Natural killer cell (primary cell): ENCODE measurements at regions not wholly inside any gene's neighbourhood (a gene's known extent, or its start where the extent isn't known, plus 50 kb on each side); places are given as distances from the start of the nearest gene placed in this dataset.
"Not testable (repeated sequence)": the region's sequence is repeated elsewhere in the genome, so short reads cannot be mapped to it uniquely, and the experiment has no call there.

Source experiments
- ATAC-seq, 3 donors: fragments of 150-1000 bp in 2 of 3; fragments of 200-7000 bp in 1 of 3; cut with Tn5 transposase; 1 replicate in 1 of 3; 2 replicates in 2 of 3; pipeline ENCODE4 v1.10.0; 2021; ENCODE audit warnings: mild to moderate bottlenecking in 2 of 3, moderate library complexity in 2 of 3
- DNase-seq, 2 donors: peaks; one replicate each; pipeline versions ENCODE4 v3.0.0 to v3.0.0-alpha.2; 2013 to 2021; ENCODE audit warnings: mixed read lengths in 1 of 2
- H3K27ac ChIP-seq: one replicate; pipeline ENCODE4 v1.5.1; 2013; ENCODE audit warnings: mild to moderate bottlenecking, low read length
- H3K27me3 ChIP-seq: one replicate; pipeline ENCODE4 v1.6.1; 2013; ENCODE audit warnings: low read length; ENCODE audit not compliant: control insufficient read depth, insufficient read depth
- H3K36me3 ChIP-seq: one replicate; pipeline ENCODE4 v1.6.1; 2013; ENCODE audit warnings: low read length; ENCODE audit not compliant: control insufficient read depth, insufficient read depth
- H3K4me1 ChIP-seq: one replicate; pipeline ENCODE4 v1.6.1; 2013; ENCODE audit warnings: low read length; ENCODE audit not compliant: control insufficient read depth, insufficient read depth
- H3K4me3 ChIP-seq: one replicate; pipeline ENCODE4 v1.5.1; 2013; ENCODE audit warnings: low read length
- H3K9me3 ChIP-seq: one replicate; pipeline ENCODE4 v1.6.1; 2013; ENCODE audit warnings: low read length; ENCODE audit not compliant: control insufficient read depth, insufficient read depth
- H3K27ac Mint-ChIP-seq, 2 donors: one replicate each; pipeline ENCODE4 v1.8.0; 2022; ENCODE audit warnings: mild to moderate bottlenecking in 2 of 2, mixed read lengths in 2 of 2, moderate library complexity in 1 of 2
- H3K27me3 Mint-ChIP-seq, 2 donors: one replicate each; pipeline ENCODE4 v1.8.0; 2022; ENCODE audit warnings: low read depth in 2 of 2, mixed read lengths in 2 of 2
- H3K36me3 Mint-ChIP-seq: one replicate; pipeline ENCODE4 v1.8.0; 2022; ENCODE audit warnings: mixed read lengths
- H3K4me1 Mint-ChIP-seq, 2 donors: one replicate each; pipeline ENCODE4 v1.8.0; 2022; ENCODE audit warnings: mixed read lengths in 2 of 2
- H3K4me3 Mint-ChIP-seq: one replicate; pipeline ENCODE4 v1.8.0; 2022; ENCODE audit warnings: mild to moderate bottlenecking, moderate library complexity, mixed read lengths
- H3K9me3 Mint-ChIP-seq, 2 donors: one replicate each; pipeline ENCODE4 v1.8.0; 2022; ENCODE audit warnings: mixed read lengths in 2 of 2
- CTCF ChIP-seq: fragments of 200-600 bp; IDR thresholded peaks from one replicate; pipeline ENCODE4 v1.8.0; 2022; ENCODE audit warnings: antibody characterized with exemption
- WGBS: methylation state at CpG from one replicate; pipeline ENCODE4 v1.1.7; 2013; ENCODE audit warnings: missing lambda C conversion rate; ENCODE audit not compliant: insufficient coverage; 5-methylcytosine and 5-hydroxymethylcytosine counted together
- intact Hi-C: fragments of 100-400 bp; cut with micrococcal nuclease; formaldehyde crosslinking; loops from one replicate; pipeline ENCODE4 v1.14.2; 2022

GRCh38 chr1:105462308-105462707 lies 1594.2 kb upstream of the PRMT6 start:
- peaks cover 11 to 19% of the 10 kb centered on the region in 2 donors for H3K9me3 Mint-ChIP-seq
- H3K4me3 Mint-ChIP-seq = no peak overlapping the region
- H3K36me3 ChIP-seq = no peaks in the 10 kb centered on the region
- DNase-seq (no peak), ATAC-seq (no peak)
- H3K27me3 ChIP-seq = no peaks in the 10 kb centered on the region
- H3K27me3 Mint-ChIP-seq = no peaks in the 10 kb centered on the region
- no peak for TF ChIP-seq CTCF
- WGBS = 100% methylated on average over 1 of the region's 2 CpGs
- peaks cover 5% of the 10 kb centered on the region for H3K36me3 Mint-ChIP-seq
- H3K4me1 Mint-ChIP-seq = no peaks in the 10 kb centered on the region
- intact Hi-C loops = no loop called here
- no peak overlapping the region for H3K27ac Mint-ChIP-seq
- H3K27ac ChIP-seq = no peak overlapping the region
- H3K4me3 ChIP-seq = no peak overlapping the region
- H3K4me1 ChIP-seq = no peaks in the 10 kb centered on the region
- H3K9me3 ChIP-seq = no peaks in the 10 kb centered on the region

- no peak overlapping the region for H3K27ac Mint-ChIP-seq
- H3K27ac ChIP-seq = no peak overlapping the region
- H3K4me3 ChIP-seq = no peak overlapping the region
- no peaks in the 10 kb centered on the region for H3K27me3 ChIP-seq
- no peaks in the 10 kb centered on the region for H3K36me3 ChIP-seq
- no peak for TF ChIP-seq CTCF
- no peak overlapping the region for H3K4me3 Mint-ChIP-seq
- H3K4me1 Mint-ChIP-seq = no peaks in the 10 kb centered on the region
- peaks cover 15 to 19% of the 10 kb centered on the region in 2 donors for H3K9me3 Mint-ChIP-seq
- H3K27me3 Mint-ChIP-seq = no peaks in the 10 kb centered on the region
- no peak for ATAC-seq
- H3K36me3 Mint-ChIP-seq = peaks cover 10% of the 10 kb centered on the region
- DNase-seq = no peak
- H3K4me1 ChIP-seq = no peaks in the 10 kb centered on the region
- intact Hi-C loops = no loop called here
- H3K9me3 ChIP-seq = no peaks in the 10 kb centered on the region
Observed at GRCh38 chr1:105467549-105467948, 1588.9 kb upstream of the PRMT6 start.

- ATAC-seq = not testable (repeated sequence)
Observed at GRCh38 chr1:105470541-105470940, 1585.9 kb upstream of the PRMT6 start.

GRCh38 chr1:105483436-105483835 lies 1573.0 kb upstream of the PRMT6 start:
- Histone ChIP-seq H3K27me3 (no peaks in the 10 kb centered on the region), H3K4me1 (no peaks in the 10 kb centered on the region), H3K4me3 (no peak overlapping the region), H3K27ac (no peak overlapping the region), H3K36me3 (no peaks in the 10 kb centered on the region), H3K9me3 (peaks cover 4% of the 10 kb centered on the region)
- peaks cover 9 to 16% of the 10 kb centered on the region in 2 donors for H3K9me3 Mint-ChIP-seq
- H3K4me3 Mint-ChIP-seq = no peak overlapping the region
- intact Hi-C loops = no loop called here
- H3K27ac Mint-ChIP-seq = no peak overlapping the region
- no peak for DNase-seq
- no peak for ATAC-seq
- H3K4me1 Mint-ChIP-seq = no peaks in the 10 kb centered on the region
- no peaks in the 10 kb centered on the region for H3K36me3 Mint-ChIP-seq
- H3K27me3 Mint-ChIP-seq = no peaks in the 10 kb centered on the region
- no peak for TF ChIP-seq CTCF

More at GRCh38 chr1:105470541-105470940, 1585.9 kb upstream of the PRMT6 start:
- H3K27ac Mint-ChIP-seq, H3K36me3 Mint-ChIP-seq, intact Hi-C loops, H3K9me3 ChIP-seq, H3K4me3 ChIP-seq, H3K27me3 Mint-ChIP-seq, DNase-seq, H3K4me1 Mint-ChIP-seq, H3K4me1 ChIP-seq, H3K4me3 Mint-ChIP-seq, H3K27ac ChIP-seq, H3K36me3 ChIP-seq, H3K27me3 ChIP-seq: not testable (repeated sequence)
- peaks cover 10 to 12% of the 10 kb centered on the region in 2 donors for H3K9me3 Mint-ChIP-seq
- WGBS = 85% methylated on average over 6 of the region's 7 CpGs
